ENCODE measurements at regions not wholly inside any gene's neighbourhood (a gene's known extent, or its start where the extent isn't known, plus 50 kb on each side); places are given as distances from the start of the nearest gene placed in this dataset.

GRCh38 chr1:187646536-187647107, 817.9 kb downstream of the PLA2G4A start:
- no peak for TF ChIP-seq CTCF (IDR thresholded peaks at IDR 0.05)
- no peak for TF ChIP-seq POLR2A (IDR thresholded peaks at IDR 0.05)
